SU-DHL-6 (cell line): ENCODE measurements at regions not wholly inside any gene's neighbourhood (a gene's known extent, or its start where the extent isn't known, plus 50 kb on each side); places are given as distances from the start of the nearest gene placed in this dataset.

Experiments used
- CTCF ChIP-seq: fragments of 200-600 bp; sonication (generic); IDR thresholded peaks from one replicate; pipeline ENCODE4 v1.5.1; 2017; ENCODE audit warnings: antibody characterized with exemption, mild to moderate bottlenecking, low read length, moderate library complexity; ENCODE audit not compliant: insufficient read depth, poor library complexity, severe bottlenecking
- EZH2phosphoT487 ChIP-seq: fragments of 200-600 bp; sonication (generic), shearing (Covaris generic); conservative IDR thresholded peaks from 2 replicates; pipeline ENCODE4 v1.6.1; 2018; ENCODE audit warnings: mild to moderate bottlenecking, antibody characterized with exemption, low read length, moderate library complexity, mixed read lengths

GRCh38 chr6:3585320-3585935 is 128.6 kb upstream of the SLC22A23 start:
- no peak for TF ChIP-seq CTCF
- no peak for TF ChIP-seq EZH2phosphoT487
